Parathyroid adenoma (tissue), 2 donors: ENCODE measurements at regions not wholly inside any gene's neighbourhood (a gene's known extent, or its start where the extent isn't known, plus 50 kb on each side); places are given as distances from the start of the nearest gene placed in this dataset.

ENCODE experiments used
- H2AFZ ChIP-seq: fragments of 300-600 bp; sonication (generic); one replicate; pipeline ENCODE4 v1.7.0; 2017; ENCODE audit warnings: antibody characterized with exemption, mild to moderate bottlenecking
- H3K27ac ChIP-seq: fragments of 300-600 bp; sonication (generic); one replicate; pipeline ENCODE4 v1.7.0; 2017
- H3K27me3 ChIP-seq: fragments of 300-600 bp; sonication (generic); one replicate; pipeline ENCODE4 v1.7.0; 2017; ENCODE audit warnings: low read length; ENCODE audit not compliant: control insufficient read depth, insufficient read depth
- H3K36me3 ChIP-seq: fragments of 300-600 bp; sonication (generic); one replicate; pipeline ENCODE4 v1.7.0; 2017; ENCODE audit warnings: low read length; ENCODE audit not compliant: control insufficient read depth, insufficient read depth
- H3K4me1 ChIP-seq: fragments of 300-600 bp; sonication (generic); one replicate; pipeline ENCODE4 v1.7.0; 2017; ENCODE audit warnings: control low read depth
- H3K4me2 ChIP-seq: fragments of 300-600 bp; sonication (generic); one replicate; pipeline ENCODE4 v1.7.0; 2017; ENCODE audit warnings: low read length
- H3K4me3 ChIP-seq: fragments of 300-600 bp; sonication (generic); one replicate; pipeline ENCODE4 v1.7.0; 2017; ENCODE audit warnings: low read depth, low read length
- H3K79me2 ChIP-seq: fragments of 300-600 bp; sonication (generic); one replicate; pipeline ENCODE4 v1.7.0; 2017; ENCODE audit warnings: control low read depth
- H3K9ac ChIP-seq: fragments of 300-600 bp; sonication (generic); one replicate; pipeline ENCODE4 v1.7.0; 2017; ENCODE audit warnings: mild to moderate bottlenecking
- H3K9me3 ChIP-seq: fragments of 300-600 bp; sonication (generic); one replicate; pipeline ENCODE4 v1.7.0; 2017; ENCODE audit warnings: low read length; ENCODE audit not compliant: control insufficient read depth
- TF ChIP-seq, protein P1 (sequence below): fragments of 300-600 bp; sonication (generic); IDR thresholded peaks from one replicate; pipeline ENCODE4 v1.7.0; 2017; ENCODE audit warnings: antibody characterized with exemption, mild to moderate bottlenecking
- donor health status: primary hyperparathyroidism.

- Histone ChIP-seq H3K36me3 (no peaks in the 10 kb centered on the region), H3K79me2 (no peaks in the 10 kb centered on the region), H3K9me3 (no peaks in the 10 kb centered on the region), H3K4me3 (no peak overlapping the region), H3K9ac (no peak overlapping the region), H3K27ac (no peak overlapping the region), H2AFZ (no peak overlapping the region), H3K4me1 (no peaks in the 10 kb centered on the region), H3K27me3 (no peaks in the 10 kb centered on the region), H3K4me2 (no peak overlapping the region)
- TF ChIP-seq, protein P1, sequence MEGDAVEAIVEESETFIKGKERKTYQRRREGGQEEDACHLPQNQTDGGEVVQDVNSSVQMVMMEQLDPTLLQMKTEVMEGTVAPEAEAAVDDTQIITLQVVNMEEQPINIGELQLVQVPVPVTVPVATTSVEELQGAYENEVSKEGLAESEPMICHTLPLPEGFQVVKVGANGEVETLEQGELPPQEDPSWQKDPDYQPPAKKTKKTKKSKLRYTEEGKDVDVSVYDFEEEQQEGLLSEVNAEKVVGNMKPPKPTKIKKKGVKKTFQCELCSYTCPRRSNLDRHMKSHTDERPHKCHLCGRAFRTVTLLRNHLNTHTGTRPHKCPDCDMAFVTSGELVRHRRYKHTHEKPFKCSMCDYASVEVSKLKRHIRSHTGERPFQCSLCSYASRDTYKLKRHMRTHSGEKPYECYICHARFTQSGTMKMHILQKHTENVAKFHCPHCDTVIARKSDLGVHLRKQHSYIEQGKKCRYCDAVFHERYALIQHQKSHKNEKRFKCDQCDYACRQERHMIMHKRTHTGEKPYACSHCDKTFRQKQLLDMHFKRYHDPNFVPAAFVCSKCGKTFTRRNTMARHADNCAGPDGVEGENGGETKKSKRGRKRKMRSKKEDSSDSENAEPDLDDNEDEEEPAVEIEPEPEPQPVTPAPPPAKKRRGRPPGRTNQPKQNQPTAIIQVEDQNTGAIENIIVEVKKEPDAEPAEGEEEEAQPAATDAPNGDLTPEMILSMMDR = no peak
Measured at GRCh38 chr3:24715171-24715792, 220.6 kb upstream of the THRB start.

DNA sequence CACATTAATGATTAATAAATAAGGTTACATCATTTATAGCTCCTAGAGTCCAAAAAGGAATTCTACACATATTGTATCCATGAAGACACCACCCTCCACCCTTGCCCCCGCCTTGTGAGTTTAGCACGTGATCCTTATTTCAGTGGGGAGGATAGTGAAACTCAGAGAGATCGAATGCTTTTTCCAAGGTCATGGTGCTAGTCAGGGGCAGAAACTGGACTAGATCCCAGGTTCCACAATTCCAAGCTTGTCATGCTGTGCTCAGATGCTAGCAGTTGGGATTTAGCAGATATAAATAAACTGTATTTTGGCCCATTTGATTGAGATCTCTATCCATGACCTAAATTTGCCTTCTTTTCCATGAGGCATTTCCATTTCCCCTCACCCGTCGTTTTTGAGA is 227.4 kb upstream of the THRB start:
- no peaks in the 10 kb centered on the region for H3K27me3 ChIP-seq
- no peaks in the 10 kb centered on the region for H3K9me3 ChIP-seq
- no peak overlapping the region for H3K4me2 ChIP-seq
- H3K36me3 ChIP-seq = no peaks in the 10 kb centered on the region
- no peaks in the 10 kb centered on the region for H3K4me1 ChIP-seq
- H3K4me3 ChIP-seq = no peak overlapping the region
- H3K9ac ChIP-seq = no peak overlapping the region
- H3K27ac ChIP-seq = no peak overlapping the region
- TF ChIP-seq, protein P1 = no peak
- no peak overlapping the region for H2AFZ ChIP-seq
- no peaks in the 10 kb centered on the region for H3K79me2 ChIP-seq

DNA sequence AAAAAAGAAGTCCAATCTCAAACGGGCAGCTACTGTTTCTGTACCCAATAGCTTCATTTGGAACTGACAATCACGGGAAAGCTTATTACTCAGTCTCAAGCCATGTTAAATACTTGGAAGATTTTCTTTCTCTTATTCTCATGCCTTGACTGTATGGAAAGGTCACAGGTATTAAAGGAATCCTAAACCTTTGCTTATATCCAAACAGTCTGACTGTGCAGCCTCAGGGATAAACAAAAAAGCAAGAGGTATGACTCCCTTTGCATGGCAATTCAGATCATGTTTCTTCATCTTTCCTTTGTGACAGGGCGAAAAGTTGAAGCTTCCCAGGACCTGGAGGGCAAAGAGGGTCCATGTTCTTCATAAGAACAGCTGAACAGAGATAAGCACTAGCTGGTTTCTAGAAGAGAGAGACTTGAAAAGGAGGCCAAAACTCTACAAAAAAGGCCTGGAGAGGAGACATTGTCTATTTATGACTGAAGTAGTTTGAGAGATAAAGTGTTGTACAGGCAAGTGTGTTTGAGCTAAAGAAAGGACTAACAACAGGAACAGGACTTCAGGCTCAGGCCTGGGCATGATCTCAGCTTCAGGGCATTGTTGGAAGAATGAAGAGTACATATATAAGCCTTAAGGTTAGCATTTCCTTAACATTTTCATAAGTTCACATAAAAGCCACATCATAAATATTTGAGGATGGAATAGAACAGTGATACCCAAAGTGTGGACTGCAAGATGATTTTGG is 231.0 kb upstream of the THRB start:
- H3K4me2 ChIP-seq = no peak overlapping the region
- H3K9ac ChIP-seq = no peak overlapping the region
- H3K79me2 ChIP-seq = no peaks in the 10 kb centered on the region
- H3K27ac ChIP-seq = no peak overlapping the region
- no peak overlapping the region for H2AFZ ChIP-seq
- no peaks in the 10 kb centered on the region for H3K27me3 ChIP-seq
- no peaks in the 10 kb centered on the region for H3K4me1 ChIP-seq
- no peaks in the 10 kb centered on the region for H3K36me3 ChIP-seq
- H3K4me3 ChIP-seq = no peak overlapping the region
- no peaks in the 10 kb centered on the region for H3K9me3 ChIP-seq
- TF ChIP-seq, protein P1 = no peak

DNA sequence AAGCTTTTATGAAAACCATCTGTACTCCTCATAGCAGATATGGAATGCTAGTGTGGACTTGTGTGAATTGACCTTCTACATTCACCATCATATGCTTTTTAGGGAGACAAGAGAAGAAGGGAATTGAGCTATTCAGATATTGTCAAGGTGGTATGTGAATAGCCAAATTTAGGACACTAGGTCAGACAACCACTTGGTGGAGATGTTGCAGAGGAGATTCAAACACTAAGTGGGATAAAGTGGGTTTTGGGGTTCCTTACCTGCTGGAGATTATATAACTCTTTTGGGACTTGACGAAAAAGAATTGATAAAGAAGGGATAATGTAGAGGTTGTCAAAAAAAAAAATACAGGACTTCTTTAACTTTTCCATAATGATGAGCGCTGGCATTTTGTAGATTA is 231.8 kb upstream of the THRB start:
- no peak overlapping the region for H3K4me2 ChIP-seq
- TF ChIP-seq, protein P1 = no peak
- no peaks in the 10 kb centered on the region for H3K4me1 ChIP-seq
- no peaks in the 10 kb centered on the region for H3K36me3 ChIP-seq
- H3K9ac ChIP-seq = no peak overlapping the region
- no peaks in the 10 kb centered on the region for H3K9me3 ChIP-seq
- no peak overlapping the region for H3K27ac ChIP-seq
- H2AFZ ChIP-seq = no peak overlapping the region
- no peak overlapping the region for H3K4me3 ChIP-seq
- no peaks in the 10 kb centered on the region for H3K27me3 ChIP-seq
- no peaks in the 10 kb centered on the region for H3K79me2 ChIP-seq

GRCh38 chr3:24730173-24730572 is 235.5 kb upstream of the THRB start:
- H3K9ac ChIP-seq = no peak overlapping the region
- H2AFZ ChIP-seq = no peak overlapping the region
- no peak overlapping the region for H3K4me3 ChIP-seq
- no peaks in the 10 kb centered on the region for H3K4me1 ChIP-seq
- H3K27ac ChIP-seq = no peak overlapping the region
- H3K79me2 ChIP-seq = no peaks in the 10 kb centered on the region
- TF ChIP-seq, protein P1 = no peak
- H3K4me2 ChIP-seq = no peak overlapping the region
- H3K27me3 ChIP-seq = no peaks in the 10 kb centered on the region
- H3K36me3 ChIP-seq = no peaks in the 10 kb centered on the region
- H3K9me3 ChIP-seq = no peaks in the 10 kb centered on the region
